HuH-7 (cell line): ENCODE measurements at regions not wholly inside any gene's neighbourhood (a gene's known extent, or its start where the extent isn't known, plus 50 kb on each side); places are given as distances from the start of the nearest gene placed in this dataset.
"Not testable (repeated sequence)": the region's sequence is repeated elsewhere in the genome, so short reads cannot be mapped to it uniquely, and the experiment has no call there.

ENCODE experiments used
- DNase-seq: peaks from one replicate; pipeline ENCODE4 v3.0.0; 2011; ENCODE audit warnings: low spot score

DNA sequence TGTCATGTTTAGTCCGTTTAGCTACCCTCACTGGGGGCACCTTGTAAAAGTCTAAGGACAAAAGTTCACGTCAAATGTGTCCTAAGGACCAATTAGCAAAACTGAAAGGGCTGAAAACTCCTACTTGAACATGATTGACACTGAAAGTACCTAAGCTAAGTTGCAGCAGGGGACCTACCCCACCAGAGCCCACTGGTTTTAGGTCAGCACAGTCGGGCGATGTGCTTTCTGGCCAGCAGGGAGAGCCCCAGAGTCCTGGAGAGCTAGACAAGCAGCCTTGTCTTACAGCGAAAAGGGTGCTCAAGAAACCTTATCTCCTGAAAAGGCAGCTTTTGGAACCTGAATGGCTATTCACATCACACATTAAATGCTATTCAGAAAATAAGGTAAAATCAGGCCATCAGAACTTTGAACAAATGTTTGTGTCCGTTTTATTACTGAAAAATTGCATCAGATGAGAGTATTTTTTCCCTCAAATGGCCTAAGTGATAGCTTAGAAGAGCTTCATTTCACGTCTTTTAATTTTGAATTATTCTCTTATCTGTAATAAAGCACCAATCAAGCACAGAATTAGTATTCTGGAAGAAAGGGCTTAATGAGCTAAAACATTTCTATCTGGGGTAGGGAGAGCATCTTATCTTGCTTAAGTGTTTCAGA lies 52.2 kb upstream of the MKI67 start:
- peak; percentile 37 for DNase-seq

GRCh38 chr10:128180843-128181242 lies 54.6 kb upstream of the MKI67 start:
- no peak for DNase-seq

- DNase-seq: no peak
Observed at GRCh38 chr10:128185627-128186026, 59.4 kb upstream of the MKI67 start.

GRCh38 chr10:128186959-128187787 lies 61.0 kb upstream of the MKI67 start:
- no peak for DNase-seq

DNA sequence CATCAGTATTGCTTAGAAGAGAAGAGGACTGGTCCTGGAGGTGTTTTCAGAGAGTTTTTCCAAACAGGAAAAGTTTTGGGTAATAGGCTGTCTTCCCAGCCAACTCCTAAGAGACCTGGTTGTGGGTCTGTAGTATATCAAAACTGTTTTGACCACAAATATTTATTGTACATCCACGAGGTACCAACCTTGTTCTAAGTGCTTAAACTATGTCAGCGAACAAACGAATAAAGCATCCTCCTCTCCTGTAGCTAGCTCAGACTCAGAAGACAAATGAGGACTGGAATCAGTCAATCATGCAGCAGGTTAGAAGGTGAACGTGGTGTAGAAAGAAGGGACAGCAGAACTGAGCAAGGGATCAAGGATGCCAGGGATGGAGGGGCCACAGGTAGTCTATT lies 61.6 kb upstream of the MKI67 start:
- no peak for DNase-seq

GRCh38 chr10:128189176-128189575 lies 63.0 kb upstream of the MKI67 start:
- no peak for DNase-seq

- no peak for DNase-seq
Observed at GRCh38 chr10:128191847-128192246, 65.6 kb upstream of the MKI67 start.

DNA sequence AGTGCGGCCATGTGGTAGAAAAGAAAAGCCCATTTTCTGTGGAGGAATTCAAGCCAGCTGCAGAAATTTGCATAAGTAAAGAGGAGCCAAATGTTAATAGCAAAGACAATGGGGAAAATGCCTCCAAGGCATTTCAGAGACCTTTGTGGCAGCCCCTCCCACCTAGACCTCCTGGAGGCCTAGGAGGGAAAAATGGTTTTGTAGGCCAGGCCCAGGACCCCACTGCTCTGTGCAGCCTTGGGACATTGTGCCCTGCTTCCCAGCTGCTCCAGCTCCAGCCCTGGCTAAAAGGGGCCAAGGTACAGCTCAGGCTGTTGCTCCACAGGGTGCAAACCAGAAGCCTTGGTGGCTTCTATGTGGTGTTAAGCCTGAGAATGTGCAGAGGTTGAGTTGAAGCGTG lies 75.6 kb upstream of the MKI67 start:
- not testable (repeated sequence) for DNase-seq

- no peak for DNase-seq
Observed at GRCh38 chr10:128203028-128203427, 76.8 kb upstream of the MKI67 start.

GRCh38 chr10:128205591-128205990 lies 79.4 kb upstream of the MKI67 start:
- DNase-seq: not testable (repeated sequence)

GRCh38 chr10:128206676-128207075 lies 80.5 kb upstream of the MKI67 start:
- DNase-seq: no peak

- no peak for DNase-seq
Observed at GRCh38 chr10:128209862-128210214, 83.6 kb upstream of the MKI67 start.

GRCh38 chr10:128210215-128211063 lies 84.2 kb upstream of the MKI67 start:
- peak; percentile 78 for DNase-seq

DNA sequence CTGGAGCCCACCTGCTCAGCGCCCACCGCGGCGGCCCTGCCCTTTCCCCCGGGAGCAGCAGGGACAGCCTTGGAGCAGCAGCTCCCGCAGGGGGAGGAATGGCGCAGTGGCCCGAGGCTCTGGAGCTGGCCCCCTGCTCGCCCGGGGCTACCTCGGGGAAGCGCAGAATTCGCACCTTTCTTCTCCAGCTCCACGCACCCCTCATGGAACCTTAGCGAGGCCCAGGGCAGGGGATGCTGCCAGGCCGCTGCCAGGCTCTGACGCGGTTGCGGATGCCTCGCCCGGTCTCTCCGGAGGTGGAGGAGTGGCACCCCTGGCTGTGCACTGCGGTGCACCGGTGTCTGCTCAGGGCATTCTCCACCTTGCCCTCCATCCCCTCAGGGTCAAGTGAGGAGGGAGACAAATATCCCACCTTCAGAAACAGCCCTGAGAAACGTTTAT lies 84.9 kb upstream of the MKI67 start:
- DNase-seq: no peak

- DNase-seq: peak; percentile 88
Observed at GRCh38 chr10:128211953-128212727, 85.9 kb upstream of the MKI67 start.

- DNase-seq: no peak
Observed at GRCh38 chr10:128213156-128213555, 86.9 kb upstream of the MKI67 start.

- DNase-seq: no peak
Observed at GRCh38 chr10:128215733-128216132, 89.5 kb upstream of the MKI67 start.

DNA sequence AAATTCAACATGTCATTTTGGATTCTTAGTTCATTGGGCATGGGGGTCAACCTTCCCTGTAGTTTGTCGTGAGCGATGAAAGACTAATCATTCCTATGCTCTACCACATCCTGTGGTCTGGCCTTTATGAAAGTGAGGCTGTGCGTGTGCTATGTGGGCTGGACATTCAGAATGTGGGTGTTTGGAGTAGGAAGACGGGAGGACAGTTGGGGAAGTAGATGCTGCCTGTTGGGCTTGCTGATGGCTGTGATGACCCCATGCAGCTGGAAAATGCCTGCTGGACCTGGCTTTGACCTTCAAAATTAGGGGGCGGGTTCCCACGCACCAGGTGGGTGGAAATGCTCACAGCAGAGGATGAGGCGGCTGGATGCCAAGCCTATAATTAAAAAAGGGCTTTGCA lies 90.9 kb upstream of the MKI67 start:
- no peak for DNase-seq

GRCh38 chr10:128218161-128218560 lies 91.9 kb upstream of the MKI67 start:
- DNase-seq: no peak

- DNase-seq: no peak
Observed at GRCh38 chr10:128219295-128219694, 93.1 kb upstream of the MKI67 start.

DNA sequence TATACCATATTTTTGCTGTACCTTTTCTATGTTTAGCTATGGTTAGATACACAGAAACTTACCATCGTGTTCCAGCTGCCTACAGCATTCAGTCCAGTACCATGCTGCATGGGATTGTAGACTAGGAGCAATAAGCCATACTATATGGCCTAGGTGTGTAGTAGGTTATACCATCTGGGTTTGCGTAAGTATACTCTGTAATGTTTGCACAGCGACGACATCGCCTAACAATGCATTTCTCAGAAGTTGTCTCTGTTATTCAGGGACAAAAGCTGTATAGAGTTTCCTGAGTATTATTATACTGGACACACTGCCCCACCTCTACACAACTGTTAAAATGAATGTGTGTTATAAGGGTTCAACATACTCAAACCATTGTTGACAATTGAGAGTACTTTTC lies 93.8 kb upstream of the MKI67 start:
- DNase-seq: no peak

DNA sequence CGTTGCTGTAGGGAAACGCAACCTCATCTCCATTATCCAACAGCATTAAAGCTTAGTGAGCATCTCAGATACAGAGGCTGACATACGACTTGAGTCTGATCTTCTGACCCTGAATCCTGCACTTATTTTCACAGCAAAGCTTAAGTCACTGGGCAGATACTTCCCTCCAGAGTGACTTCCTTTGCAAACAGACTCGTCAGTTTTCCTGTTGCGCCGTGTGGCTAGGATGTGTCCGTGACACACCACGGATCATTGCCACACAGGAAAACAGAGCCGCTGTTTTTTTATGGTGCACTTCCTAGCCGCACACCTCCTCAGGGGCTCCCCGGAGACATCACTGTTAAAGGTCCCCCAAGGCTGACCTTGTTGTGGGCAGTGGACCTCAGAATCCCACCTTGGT lies 94.9 kb upstream of the MKI67 start:
- DNase-seq: no peak
